Osteoblast (primary cell): ENCODE measurements at regions not wholly inside any gene's neighbourhood (a gene's known extent, or its start where the extent isn't known, plus 50 kb on each side); places are given as distances from the start of the nearest gene placed in this dataset.
A peak's percentile ranks its signal among the peaks of the same experiment; 100 is the strongest.
"Not testable (repeated sequence)": the region's sequence is repeated elsewhere in the genome, so short reads cannot be mapped to it uniquely, and the experiment has no call there.

Source experiments
- DNase-seq: peaks from one replicate; pipeline ENCODE4 v3.0.0; 2011; ENCODE audit warnings: low spot score, mixed read lengths; ENCODE audit not compliant: insufficient read length; ENCODE audit errors: missing footprints
- H2AFZ ChIP-seq: 2 replicates; pipeline ENCODE4 v1.6.0; 2011; ENCODE audit warnings: mild to moderate bottlenecking, low read length
- H3K27ac ChIP-seq: 2 replicates; pipeline ENCODE4 v1.5.1; 2011; ENCODE audit warnings: mild to moderate bottlenecking, low read depth, low read length, moderate library complexity
- H3K27me3 ChIP-seq: 2 replicates; pipeline ENCODE4 v1.6.0; 2012; ENCODE audit warnings: mild to moderate bottlenecking, control low read depth, inconsistent platforms, low read length, moderate library complexity; ENCODE audit not compliant: insufficient read depth
- H3K36me3 ChIP-seq: 2 replicates; pipeline ENCODE4 v1.5.1; 2011; ENCODE audit warnings: mild to moderate bottlenecking, low read length, control low read depth, moderate library complexity; ENCODE audit not compliant: insufficient read depth
- H3K4me1 ChIP-seq: 2 replicates; pipeline ENCODE4 v1.5.1; 2011; ENCODE audit warnings: mild to moderate bottlenecking, low read length, control low read depth, moderate library complexity; ENCODE audit not compliant: insufficient read depth
- H3K4me2 ChIP-seq: 2 replicates; pipeline ENCODE4 v1.6.0; 2011; ENCODE audit warnings: mild to moderate bottlenecking, low read length; ENCODE audit not compliant: insufficient read depth
- H3K4me3 ChIP-seq: fragments of 200-600 bp; sonication (generic); 3 replicates; pipeline ENCODE4 v1.5.1; 2012; ENCODE audit warnings: mild to moderate bottlenecking, low read length, inconsistent platforms; ENCODE audit not compliant: insufficient read depth
- H3K79me2 ChIP-seq: 2 replicates; pipeline ENCODE4 v1.6.0; 2012; ENCODE audit warnings: mild to moderate bottlenecking, low read length, control low read depth, inconsistent platforms; ENCODE audit not compliant: insufficient read depth
- H3K9me3 ChIP-seq: 2 replicates; pipeline ENCODE4 v1.5.1; 2011; ENCODE audit warnings: low read depth, low read length, control low read depth
- H4K20me1 ChIP-seq: 2 replicates; pipeline ENCODE4 v1.6.0; 2012; ENCODE audit warnings: mild to moderate bottlenecking, low read length, control low read depth; ENCODE audit not compliant: insufficient read depth
- TF ChIP-seq, protein P1 (sequence below): IDR thresholded peaks from 2 replicates; pipeline ENCODE4 v1.5.1; 2011; ENCODE audit warnings: mild to moderate bottlenecking, low read depth, low read length, moderate library complexity; ENCODE audit errors: extremely low read depth

DNA sequence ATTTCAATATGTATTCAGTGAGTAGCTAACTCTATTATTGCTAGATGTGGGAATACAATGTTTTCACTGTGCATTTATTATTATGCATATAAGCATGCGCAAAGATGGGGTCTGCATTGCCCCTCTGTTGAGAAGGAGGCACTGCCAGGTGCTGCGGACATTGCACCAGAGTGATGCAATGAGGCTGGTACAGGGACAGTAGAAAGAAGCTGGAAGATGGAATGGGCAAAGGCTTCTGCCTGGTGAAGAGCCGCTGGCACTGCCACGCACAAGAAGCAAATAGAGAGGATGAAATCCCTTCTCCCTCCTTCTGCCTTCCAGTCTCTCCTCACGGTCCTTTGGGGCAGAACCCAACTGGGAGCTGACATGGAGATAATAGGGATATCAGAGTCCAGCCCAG lies 154.5 kb upstream of the TNFAIP3 start:
- H3K4me2 ChIP-seq, result no peak overlapping the region

DNA sequence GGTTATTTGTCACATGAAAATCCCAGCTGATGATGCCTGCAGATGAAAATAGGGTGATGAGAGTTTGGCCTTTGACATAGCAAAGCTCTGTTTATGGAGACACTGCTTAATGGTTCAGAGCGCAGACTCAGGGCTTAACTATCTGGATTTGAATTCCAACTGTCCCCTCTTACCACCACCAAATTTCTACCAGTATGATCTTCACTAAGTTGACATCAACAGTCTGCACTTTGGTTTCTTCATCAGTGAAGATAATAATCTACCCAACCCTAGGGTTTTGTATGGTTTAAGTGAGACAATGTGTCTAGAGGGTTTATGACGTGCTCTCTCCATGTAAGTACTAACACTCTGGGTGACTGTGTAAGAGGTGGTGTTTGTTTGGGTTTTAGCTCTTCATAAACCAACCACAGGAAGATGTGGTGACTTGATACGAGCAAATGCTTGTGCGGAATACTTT lies 151.4 kb upstream of the TNFAIP3 start:
- peak overlapping the region; percentile 33 for H2AFZ ChIP-seq
- no peaks in the 10 kb centered on the region for H3K4me1 ChIP-seq
- H3K79me2 ChIP-seq, result no peaks in the 10 kb centered on the region
- H4K20me1 ChIP-seq, result no peaks in the 10 kb centered on the region
- no peaks in the 10 kb centered on the region for H3K9me3 ChIP-seq
- H3K4me3 ChIP-seq, result no peak overlapping the region
- no peak overlapping the region for H3K4me2 ChIP-seq
- H3K27me3 ChIP-seq, result no peaks in the 10 kb centered on the region
- no peak for DNase-seq
- TF ChIP-seq, protein P1, sequence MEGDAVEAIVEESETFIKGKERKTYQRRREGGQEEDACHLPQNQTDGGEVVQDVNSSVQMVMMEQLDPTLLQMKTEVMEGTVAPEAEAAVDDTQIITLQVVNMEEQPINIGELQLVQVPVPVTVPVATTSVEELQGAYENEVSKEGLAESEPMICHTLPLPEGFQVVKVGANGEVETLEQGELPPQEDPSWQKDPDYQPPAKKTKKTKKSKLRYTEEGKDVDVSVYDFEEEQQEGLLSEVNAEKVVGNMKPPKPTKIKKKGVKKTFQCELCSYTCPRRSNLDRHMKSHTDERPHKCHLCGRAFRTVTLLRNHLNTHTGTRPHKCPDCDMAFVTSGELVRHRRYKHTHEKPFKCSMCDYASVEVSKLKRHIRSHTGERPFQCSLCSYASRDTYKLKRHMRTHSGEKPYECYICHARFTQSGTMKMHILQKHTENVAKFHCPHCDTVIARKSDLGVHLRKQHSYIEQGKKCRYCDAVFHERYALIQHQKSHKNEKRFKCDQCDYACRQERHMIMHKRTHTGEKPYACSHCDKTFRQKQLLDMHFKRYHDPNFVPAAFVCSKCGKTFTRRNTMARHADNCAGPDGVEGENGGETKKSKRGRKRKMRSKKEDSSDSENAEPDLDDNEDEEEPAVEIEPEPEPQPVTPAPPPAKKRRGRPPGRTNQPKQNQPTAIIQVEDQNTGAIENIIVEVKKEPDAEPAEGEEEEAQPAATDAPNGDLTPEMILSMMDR, result no peak
- no peak overlapping the region for H3K27ac ChIP-seq
- H3K36me3 ChIP-seq, result no peaks in the 10 kb centered on the region

More for the DNA sequence above, 154.5 kb upstream of the TNFAIP3 start:
- H3K4me3 ChIP-seq, result no peak overlapping the region
- no peak overlapping the region for H3K27ac ChIP-seq
- no peak for DNase-seq
- H3K79me2 ChIP-seq, result no peaks in the 10 kb centered on the region
- TF ChIP-seq, protein P1, result no peak
- H3K27me3 ChIP-seq, result no peaks in the 10 kb centered on the region
- no peak overlapping the region for H2AFZ ChIP-seq
- peaks cover 17% of the 10 kb centered on the region for H3K4me1 ChIP-seq
- no peaks in the 10 kb centered on the region for H4K20me1 ChIP-seq
- H3K36me3 ChIP-seq, result no peaks in the 10 kb centered on the region
- no peaks in the 10 kb centered on the region for H3K9me3 ChIP-seq

DNA sequence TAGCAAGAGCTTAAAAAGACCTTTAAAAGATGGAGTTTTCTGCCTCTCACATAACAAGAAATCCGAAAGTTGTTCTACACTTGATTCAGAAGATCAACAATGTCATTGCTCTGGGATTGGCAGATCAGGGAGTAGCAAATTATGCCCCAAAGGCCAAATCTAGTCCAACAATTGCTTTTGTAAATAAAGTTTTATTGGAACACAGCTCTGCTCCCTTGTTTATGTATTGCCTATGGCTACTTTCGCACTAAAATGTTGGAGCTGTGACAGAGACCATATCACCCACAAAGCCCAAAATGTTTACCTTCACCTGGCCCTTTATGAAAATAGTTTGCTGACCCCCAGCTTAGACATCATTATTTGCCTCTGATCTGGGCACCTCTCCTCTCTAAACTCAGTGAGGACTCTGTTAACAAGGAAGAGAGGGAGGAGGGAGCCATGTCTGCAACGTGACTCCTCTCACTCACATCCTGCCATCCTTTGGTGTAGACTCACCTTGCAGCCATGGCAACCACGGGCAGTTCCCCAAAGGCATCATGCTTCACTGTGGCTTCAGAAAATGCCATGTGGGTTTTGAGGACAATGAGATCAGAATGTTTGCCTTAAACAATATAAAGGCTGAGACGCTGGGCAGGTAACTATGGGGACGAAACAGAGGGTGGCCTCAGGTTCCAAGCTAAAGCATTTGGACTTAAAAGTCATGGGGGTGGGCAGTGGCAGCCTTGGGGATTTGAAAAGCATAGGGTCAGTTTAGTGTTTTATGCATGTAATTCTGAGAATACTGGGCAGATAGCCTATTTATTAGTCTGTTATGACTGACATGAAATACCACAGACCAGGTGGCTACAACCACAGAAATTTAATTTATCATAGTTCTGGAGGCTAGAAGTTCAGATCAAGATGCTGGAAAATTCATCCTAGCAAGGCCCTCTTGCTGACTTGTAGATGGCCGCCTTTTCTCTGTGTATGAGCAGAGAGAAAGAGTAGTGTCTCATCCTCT lies 149.7 kb upstream of the TNFAIP3 start:
- Histone ChIP-seq H4K20me1 (no peaks in the 10 kb centered on the region), H2AFZ (no peak overlapping the region), H3K27me3 (no peaks in the 10 kb centered on the region), H3K9me3 (no peaks in the 10 kb centered on the region), H3K4me2 (no peak overlapping the region), H3K27ac (no peak overlapping the region), H3K36me3 (no peaks in the 10 kb centered on the region), H3K4me3 (no peak overlapping the region), H3K79me2 (no peaks in the 10 kb centered on the region), H3K4me1 (no peaks in the 10 kb centered on the region)
- no peak for DNase-seq
- TF ChIP-seq, protein P1, result no peak

DNA sequence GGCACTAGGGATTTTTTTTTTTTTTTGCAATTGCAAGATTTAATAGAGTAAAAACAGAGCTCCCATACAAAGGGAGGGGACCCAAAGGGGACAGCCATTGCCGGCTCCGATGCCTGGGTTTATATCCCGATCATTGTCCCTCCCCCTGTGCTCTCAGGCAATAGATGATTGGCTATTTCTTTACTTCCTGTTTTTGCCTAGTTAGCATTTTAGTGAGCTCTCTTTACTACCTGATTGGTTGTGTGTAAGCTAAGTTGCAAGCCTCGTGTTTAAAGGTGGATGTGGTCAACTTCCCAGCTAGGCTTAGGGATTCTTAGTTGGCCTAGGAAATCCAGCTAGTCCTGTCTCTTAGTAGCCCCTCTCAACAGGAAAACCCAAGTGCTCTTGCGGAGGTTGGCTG lies 148.2 kb upstream of the TNFAIP3 start:
- DNase-seq, result not testable (repeated sequence)

More for the DNA sequence above, 148.2 kb upstream of the TNFAIP3 start:
- H3K9me3 ChIP-seq, H2AFZ ChIP-seq, H3K27me3 ChIP-seq, H3K36me3 ChIP-seq, H3K4me2 ChIP-seq, H3K4me1 ChIP-seq, H3K4me3 ChIP-seq, H4K20me1 ChIP-seq, H3K27ac ChIP-seq, H3K79me2 ChIP-seq: not testable (repeated sequence)
